22Rv1 (cell line): ENCODE measurements at regions not wholly inside any gene's neighbourhood (a gene's known extent, or its start where the extent isn't known, plus 50 kb on each side); places are given as distances from the start of the nearest gene placed in this dataset.

Source experiments
- ZFX ChIP-seq: fragments of 450-650 bp; IDR thresholded peaks from 2 replicates; pipeline ENCODE4 v1.6.1; 2017; ENCODE audit warnings: antibody characterized with exemption, borderline replicate concordance
- TF ChIP-seq, protein P1 (sequence below): fragments of 450-650 bp; IDR thresholded peaks from 2 replicates; pipeline ENCODE4 v1.5.1; 2017; ENCODE audit warnings: mild to moderate bottlenecking

DNA sequence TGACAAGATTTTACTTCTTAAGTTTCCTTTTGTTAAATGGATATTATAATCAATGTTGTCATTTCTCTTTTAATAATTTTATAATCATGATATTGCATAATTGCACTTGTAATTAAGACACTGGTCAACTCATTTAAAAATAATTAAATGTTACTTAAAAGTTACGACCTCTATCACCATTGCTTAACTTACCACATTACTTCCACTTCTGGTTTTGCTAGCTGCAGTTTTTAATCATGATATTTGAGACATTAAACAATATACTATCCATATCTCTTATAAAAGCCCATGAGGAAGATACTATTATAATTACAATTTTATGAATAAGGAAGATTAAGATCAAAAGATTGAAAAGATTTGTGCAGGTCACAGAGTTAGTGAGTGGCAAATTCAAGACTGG is 502.0 kb downstream of the RNF144A start:
- no peak for TF ChIP-seq ZFX
- TF ChIP-seq, protein P1, sequence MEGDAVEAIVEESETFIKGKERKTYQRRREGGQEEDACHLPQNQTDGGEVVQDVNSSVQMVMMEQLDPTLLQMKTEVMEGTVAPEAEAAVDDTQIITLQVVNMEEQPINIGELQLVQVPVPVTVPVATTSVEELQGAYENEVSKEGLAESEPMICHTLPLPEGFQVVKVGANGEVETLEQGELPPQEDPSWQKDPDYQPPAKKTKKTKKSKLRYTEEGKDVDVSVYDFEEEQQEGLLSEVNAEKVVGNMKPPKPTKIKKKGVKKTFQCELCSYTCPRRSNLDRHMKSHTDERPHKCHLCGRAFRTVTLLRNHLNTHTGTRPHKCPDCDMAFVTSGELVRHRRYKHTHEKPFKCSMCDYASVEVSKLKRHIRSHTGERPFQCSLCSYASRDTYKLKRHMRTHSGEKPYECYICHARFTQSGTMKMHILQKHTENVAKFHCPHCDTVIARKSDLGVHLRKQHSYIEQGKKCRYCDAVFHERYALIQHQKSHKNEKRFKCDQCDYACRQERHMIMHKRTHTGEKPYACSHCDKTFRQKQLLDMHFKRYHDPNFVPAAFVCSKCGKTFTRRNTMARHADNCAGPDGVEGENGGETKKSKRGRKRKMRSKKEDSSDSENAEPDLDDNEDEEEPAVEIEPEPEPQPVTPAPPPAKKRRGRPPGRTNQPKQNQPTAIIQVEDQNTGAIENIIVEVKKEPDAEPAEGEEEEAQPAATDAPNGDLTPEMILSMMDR: no peak
